Inflammatory macrophage treated with lipopolysaccharide for 4 hours (primary cell): ENCODE measurements at regions not wholly inside any gene's neighbourhood (a gene's known extent, or its start where the extent isn't known, plus 50 kb on each side); places are given as distances from the start of the nearest gene placed in this dataset.

Experiments
- DNase-seq: peaks from one replicate; pipeline ENCODE4 v3.0.0-alpha.2; 2020

GRCh38 chr7:96638669-96639068, 71.0 kb downstream of the SEM1 start:
- DNase-seq: no peak

DNA sequence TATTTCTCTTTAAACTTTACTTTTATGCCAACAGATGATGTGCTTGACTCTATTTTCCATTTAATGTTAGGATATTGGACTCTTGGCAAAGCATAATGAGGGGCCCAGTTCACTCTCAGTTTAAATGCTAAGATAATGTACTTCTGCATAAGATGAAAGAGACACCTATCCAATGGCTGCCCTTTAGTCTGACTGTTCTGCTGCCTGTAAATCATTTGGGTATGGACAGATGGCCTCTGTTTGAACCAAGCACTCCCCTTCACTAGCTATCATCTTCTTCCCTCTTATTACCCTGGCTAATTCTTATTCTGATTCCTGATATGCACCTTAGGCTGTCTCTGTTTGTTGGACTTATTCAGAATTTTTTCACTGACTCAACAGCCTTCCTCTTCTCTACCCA, 72.1 kb downstream of the SEM1 start:
- DNase-seq: no peak

DNA sequence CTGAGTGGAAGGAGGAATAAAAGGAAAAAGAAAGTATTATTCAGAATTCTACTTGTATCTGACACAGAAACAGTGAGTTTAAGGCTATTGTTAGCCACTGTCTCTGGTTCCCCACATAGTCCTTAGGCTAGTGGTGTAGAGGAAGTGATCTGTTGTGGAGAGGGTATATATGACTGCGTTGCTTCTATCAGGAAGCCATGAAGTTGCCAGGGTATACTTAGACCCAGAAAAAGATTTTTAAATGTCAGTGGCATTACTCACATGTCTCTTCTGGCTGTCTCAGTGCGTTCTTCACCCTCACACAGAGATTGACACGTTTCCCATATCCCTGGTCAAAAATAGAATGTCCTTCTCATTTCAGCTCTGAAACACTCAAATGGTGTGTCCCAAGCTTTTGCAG, 72.7 kb downstream of the SEM1 start:
- no peak for DNase-seq

GRCh38 chr7:96636342-96636860, 73.2 kb downstream of the SEM1 start:
- DNase-seq: no peak

DNA sequence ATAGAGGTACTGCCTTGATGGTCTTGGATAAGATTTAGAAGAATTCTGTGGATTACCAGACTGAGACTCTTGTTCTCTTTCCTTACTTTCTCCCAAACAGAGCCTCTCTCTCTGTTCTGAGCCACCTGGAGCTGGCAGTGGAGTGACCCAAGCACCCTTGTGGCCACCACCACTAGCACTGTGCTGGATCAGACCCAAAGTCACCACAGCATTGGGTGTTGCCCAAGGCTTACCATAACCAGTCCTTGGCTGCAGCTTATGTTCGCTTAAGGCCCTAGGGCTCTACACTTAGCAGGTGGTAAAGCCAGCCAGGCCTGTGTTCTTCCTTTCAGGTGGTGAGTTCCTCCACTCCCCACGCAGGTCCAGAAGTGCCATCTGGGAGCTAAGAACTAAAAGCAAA, 79.8 kb downstream of the SEM1 start:
- DNase-seq: no peak

DNA sequence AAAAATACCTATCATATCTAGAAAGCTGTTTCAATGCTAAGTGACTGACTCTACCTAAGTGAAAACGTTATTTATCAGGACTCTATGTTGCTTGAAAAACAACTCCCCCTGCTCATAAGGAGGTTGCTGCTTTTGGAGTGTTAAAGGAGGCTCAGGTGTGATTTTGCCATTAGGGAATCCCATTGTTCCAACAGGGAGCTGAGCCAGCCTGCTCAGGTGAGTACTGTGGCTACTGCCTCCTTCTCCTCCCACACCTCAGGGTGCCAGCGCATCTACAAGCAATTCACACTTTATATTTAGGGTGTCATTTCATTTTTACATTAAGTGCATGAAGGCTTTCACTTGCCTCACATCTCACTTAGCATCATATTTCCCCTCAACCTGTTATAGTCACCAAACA, 84.7 kb downstream of the SEM1 start:
- no peak for DNase-seq

DNA sequence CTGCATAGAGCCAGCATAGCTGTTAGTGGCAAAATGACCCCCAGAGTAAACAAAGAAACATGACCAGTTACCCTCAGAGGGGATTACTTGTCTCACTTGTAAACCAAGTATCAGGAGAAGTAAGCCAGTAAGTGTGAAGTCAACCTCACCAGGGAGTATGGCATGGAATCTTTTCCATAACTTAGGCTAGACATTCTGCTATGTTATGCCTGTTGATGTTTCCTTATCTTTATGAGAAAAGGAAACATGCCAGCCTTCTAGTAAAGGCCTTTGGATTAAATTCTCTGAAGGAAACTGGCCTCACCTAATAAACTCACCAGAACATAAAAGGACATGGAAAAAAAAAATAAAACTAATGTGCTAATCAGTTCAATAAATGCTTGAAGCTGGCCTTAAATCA, 87.7 kb downstream of the SEM1 start:
- DNase-seq: no peak

DNA sequence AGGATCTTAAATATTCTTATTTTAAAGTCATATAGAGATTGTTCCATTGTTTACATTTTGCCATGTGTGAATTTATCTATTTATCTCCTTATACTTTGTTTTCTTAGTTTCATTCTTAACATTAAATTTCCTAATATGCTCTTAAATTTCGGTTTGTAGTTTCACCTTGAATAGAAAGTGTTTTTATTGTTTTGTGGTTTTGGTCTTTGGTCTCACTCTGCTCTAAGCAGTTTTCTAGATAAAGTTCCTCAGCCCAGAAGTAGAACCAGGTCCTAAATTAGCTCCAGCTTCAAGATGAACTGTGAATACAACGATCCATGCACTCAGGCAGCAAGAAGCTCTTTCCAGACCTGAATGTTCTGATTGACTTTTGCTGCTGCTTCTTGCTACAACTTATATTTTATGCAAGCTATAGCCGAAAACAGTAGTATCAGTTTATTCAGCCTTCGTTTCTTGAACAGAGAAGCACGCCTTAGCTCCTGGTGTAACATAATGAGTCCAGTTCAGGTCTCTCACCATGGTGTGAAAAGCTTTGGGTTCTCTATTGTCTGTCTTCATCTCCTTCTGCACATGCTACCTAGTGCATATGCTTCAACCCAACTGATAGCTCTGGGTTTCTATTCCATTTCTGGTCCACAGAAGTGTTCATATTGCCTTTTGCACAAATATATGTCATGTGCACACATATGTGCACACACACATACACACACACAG, 95.3 kb downstream of the SEM1 start:
- DNase-seq: no peak

GRCh38 chr7:96612034-96612433, 97.6 kb downstream of the SEM1 start:
- no peak for DNase-seq

DNA sequence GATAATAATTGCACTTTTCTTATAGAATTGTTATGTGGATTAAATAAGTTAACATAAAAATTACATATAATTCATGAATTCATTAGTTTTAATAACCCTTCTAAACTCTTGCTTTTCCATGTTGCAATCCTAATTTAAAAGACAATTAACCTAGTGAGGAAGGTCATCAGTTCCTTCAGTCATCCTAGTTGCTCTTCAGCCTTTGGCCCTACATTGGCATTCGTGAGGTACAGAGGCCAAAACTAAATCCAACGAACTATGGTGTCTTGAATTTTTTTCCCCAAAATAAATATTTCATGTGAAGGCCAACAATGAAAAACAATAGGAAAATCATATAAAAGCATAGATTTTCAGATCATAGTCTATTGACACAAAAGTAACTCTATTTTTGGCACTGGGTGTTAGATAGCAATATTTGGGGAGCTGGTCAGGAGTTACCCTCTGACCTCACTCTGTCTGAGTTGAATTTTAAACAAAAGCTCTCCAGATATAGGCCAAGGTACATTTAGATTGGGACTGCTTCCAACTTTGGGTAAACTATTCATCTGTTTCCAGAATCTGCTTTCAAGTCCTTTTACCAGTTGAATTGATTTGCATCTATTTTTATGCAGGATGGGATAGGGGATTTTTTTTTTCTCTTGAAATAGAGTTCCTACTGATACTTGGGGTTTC, 104.5 kb downstream of the SEM1 start:
- no peak for DNase-seq

GRCh38 chr7:96599288-96599936, 110.2 kb downstream of the SEM1 start:
- DNase-seq: no peak

GRCh38 chr7:96598421-96598820, 111.2 kb downstream of the SEM1 start:
- DNase-seq: no peak

DNA sequence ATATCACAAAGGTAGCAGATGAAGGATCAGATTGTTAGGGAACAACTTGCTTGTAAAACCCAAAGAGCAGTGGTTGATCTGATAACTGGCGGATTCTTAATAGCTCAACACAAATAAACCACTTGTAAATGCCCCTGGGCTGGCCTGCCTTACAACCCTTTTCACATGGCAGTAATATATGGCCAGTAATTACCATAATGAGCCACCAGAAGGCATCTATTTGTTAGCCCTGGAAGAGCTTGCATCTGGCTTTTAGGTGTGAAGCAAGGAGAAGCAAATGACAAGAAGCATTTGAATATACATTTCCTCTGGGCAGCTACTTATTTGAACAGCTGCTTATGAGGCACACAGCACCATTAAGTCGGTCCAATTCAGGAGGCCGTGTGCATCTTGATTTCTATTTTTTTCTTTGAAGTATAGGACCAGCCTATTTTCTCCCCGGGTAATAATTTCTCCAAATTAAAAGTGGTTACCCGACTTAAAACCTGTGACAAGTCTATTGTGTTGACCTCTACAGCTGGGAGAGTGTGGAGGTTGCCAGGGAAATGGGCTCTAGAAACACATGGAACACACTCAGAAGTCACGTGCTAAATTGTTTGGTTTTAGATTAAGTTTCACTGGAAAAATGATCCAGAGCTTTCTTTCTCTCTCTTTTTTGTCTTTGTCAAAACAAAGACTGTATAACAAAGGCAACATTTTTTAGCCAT, 113.4 kb downstream of the SEM1 start:
- no peak for DNase-seq

DNA sequence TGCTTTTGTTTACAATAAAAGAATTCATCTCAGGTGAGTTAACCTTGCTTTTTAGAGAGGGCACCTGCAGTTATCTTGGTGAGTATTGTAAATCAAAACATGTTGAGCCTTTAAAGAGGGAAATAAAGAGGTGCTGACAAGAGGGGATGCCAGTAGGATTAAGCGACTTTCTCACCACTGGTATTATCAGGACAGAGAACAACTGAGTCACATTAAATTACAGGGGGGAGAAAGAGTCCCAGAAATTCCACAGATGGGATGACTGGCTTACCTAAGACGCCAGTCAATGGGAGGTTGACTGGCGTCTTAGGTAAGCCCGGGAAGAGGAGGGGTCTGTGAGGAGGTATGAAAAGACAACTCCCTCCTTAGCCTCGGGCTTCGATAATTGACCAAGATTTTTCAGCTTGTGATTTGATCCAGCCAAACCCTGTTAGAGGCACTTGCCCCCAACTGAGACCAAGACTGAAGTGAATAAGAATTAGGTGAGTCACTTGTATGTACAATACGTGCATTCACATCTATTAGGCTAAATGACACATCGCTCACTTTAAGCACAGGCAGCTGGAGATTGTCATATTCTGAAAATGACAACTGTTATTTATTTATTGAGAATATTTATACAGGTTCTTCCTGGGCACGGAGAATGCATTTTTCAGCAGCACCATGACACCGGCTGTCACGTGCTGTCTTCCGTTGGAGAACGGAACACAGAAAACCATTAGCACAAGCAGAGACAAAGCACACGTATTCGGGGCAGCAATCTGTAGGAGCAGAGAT, 117.6 kb downstream of the SEM1 start:
- no peak for DNase-seq

DNA sequence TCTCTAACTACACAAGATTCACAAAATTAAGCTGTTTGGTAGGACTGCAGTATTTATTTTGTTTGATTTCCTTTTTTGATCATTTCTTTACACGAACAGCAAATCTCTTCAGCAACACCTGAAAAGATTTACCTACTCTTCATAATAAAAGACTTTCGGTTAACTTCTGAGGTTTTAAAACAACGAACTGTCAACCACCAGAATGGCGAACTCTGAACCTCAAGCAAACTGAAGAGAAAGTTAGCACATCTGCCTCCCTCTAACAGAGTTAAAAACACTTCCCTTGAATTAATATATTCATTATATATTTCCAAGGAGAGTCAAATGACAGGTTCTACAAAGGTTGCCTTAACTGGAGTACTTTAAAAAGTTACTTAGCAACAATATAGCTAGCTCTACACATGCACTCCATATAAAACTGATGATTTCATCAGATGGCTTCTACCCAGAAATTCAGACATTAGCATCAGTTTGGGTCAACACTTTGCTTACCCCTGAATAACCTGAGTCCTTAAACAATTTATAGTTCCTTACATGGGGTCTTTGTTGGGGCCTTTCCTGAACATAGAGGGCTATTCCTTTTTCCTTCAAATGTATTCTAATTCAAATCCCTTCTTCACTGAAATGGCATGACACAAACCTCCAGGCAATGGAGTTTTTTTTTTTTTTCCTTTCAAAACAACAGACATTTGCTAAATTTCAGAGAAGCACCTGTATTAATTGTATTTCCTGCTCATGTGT, 118.3 kb downstream of the SEM1 start:
- no peak for DNase-seq

- DNase-seq: no peak
These were observed 120.6 kb downstream of the SEM1 start for GRCh38 chr7:96589038-96589437.

DNA sequence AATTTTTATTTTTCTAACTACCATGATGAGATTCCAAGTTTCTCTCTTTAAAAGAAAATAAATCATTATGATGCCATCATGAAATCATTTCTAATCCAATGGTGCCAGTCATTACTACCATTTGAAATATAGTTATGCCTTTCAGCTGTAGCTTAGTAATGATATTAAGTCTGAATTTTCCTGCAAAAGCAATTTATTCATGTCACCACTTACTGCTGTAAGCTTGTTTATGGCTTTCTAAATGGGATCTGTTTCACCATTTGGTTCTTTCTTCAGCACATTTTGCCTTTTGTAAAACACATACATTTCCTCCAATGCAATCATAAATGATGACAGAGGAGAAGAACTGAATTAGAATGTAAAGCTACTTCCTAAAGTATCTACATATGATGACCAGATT, 130.5 kb downstream of the SEM1 start:
- no peak for DNase-seq

DNA sequence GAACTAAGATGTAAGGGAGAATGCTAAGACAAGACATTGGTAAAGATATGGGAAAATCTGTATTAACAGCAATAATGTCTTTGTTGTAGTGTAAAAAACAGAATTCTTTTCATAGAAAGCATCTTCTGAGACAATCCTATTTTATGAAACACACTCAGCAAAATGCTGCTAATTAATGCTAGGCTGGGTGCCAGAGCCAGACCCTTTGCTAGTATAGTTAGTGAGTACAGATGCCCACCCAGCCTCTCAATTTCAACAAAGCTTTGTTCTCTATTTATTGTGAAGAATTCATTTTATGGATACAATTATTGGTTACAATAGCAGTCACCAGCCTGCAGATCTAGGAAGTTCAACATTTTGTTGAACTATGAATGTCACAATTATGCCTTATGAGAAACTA, 131.0 kb downstream of the SEM1 start:
- no peak for DNase-seq

GRCh38 chr7:96563409-96563808, 146.2 kb downstream of the SEM1 start:
- no peak for DNase-seq

DNA sequence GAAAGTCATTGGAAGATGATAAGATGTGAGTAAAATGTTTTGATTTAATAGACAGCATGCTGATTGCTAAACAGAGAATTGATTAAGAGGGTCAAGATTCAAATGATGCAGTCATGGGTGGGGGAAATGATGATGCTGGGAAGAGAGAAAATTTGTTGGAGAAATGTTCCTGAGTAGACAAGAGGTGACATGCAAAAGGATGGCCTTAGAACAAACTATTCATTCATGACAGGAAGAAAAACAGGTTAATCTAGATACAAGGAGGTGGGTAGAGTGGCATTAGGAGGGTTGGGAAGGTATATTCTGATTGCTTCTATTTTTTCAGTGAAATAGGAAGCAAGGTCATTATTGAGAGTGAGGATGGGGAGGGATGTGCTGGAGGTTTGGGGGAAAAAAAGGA, 146.7 kb downstream of the SEM1 start:
- DNase-seq: no peak

DNA sequence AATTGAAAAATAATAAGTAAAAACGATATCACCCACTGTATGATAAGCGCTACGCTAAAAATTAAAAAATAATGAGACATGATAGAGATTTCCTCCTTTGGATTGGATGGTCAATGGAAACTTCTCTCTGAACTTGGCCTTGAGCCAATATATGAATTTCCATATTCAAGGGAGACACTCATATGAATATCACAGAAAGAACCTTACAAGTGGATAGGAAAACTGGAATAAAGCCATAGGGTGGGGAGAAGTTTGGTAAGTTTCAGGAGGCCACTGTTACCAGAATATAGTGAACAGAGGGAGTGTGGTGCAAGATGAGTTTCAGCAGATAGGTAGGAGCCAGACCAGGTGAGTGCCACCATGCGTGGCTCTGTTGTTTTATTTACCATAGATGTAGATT, 147.2 kb downstream of the SEM1 start:
- no peak for DNase-seq

GRCh38 chr7:96561892-96562291, 147.8 kb downstream of the SEM1 start:
- no peak for DNase-seq
